ENCODE measurements at regions not wholly inside any gene's neighbourhood (a gene's known extent, or its start where the extent isn't known, plus 50 kb on each side); places are given as distances from the start of the nearest gene placed in this dataset.

DNA sequence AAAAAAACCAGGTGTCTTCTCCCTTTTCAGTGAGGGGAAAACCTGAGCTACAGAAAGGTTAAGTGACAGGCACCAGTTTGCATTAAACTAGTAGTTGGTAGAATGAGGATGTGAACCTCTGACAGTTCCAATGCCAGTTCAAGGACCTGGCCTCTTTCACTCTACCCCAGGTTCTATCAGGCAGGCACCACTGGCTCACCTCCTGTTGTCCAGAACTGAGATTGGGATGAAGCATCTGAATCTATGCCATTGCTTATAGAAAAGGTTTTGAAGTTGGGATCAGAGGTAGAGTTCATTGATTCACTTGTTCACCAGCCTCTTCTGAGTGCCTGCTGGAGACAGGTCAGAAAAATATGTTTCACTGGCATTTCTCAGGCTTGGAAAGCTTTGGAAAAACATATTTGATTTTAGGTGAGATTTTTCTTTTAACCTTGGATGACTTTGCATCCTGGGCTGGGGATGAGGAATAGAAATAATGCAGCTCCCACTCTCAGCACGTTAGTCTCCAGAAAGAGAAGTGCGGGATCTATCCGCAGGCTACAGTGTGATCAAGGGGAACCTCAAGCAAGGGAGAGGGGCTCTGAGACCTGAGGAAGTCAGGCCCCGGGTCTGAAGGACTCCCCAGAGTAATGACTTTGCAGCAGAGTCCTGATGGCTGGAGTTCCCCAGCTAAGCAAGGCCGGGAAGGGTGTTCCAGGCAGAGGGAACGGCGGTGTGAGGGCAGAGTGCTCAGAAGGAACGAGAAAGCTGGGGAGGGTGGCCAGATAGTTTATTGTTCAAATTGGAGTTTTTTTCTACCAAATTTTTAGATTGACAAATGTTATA, 250.3 kb downstream of the MYCN start:
- no peak for TF ChIP-seq OSR1 (CRISPR knock-in tag; IDR thresholded peaks at IDR 0.05)
- TF ChIP-seq, protein P1, sequence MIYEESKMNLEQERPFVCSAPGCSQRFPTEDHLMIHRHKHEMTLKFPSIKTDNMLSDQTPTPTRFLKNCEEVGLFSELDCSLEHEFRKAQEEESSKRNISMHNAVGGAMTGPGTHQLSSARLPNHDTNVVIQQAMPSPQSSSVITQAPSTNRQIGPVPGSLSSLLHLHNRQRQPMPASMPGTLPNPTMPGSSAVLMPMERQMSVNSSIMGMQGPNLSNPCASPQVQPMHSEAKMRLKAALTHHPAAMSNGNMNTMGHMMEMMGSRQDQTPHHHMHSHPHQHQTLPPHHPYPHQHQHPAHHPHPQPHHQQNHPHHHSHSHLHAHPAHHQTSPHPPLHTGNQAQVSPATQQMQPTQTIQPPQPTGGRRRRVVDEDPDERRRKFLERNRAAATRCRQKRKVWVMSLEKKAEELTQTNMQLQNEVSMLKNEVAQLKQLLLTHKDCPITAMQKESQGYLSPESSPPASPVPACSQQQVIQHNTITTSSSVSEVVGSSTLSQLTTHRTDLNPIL (CRISPR knock-in tag; IDR thresholded peaks at IDR 0.05; ENCODE audit: low read depth) = no peak
